Gastroesophageal sphincter (tissue), 4 donors: ENCODE measurements at regions not wholly inside any gene's neighbourhood (a gene's known extent, or its start where the extent isn't known, plus 50 kb on each side); places are given as distances from the start of the nearest gene placed in this dataset.

ENCODE experiments used
- ATAC-seq: fragments of 150-250 bp; one replicate; pipeline ENCODE4 v1.9.1; 2016; ENCODE audit warnings: mild to moderate bottlenecking, moderate library complexity
- H3K27ac ChIP-seq, 4 donors: fragments of 200-600 bp; sonication (generic) in 3 of 4; 1 replicate in 3 of 4; 2 replicates in 1 of 4; pipeline ENCODE4 v1.5.1; 2016 to 2019
- H3K27me3 ChIP-seq: fragments of 200-600 bp; sonication (generic); one replicate; pipeline ENCODE4 v1.5.1; 2019
- H3K36me3 ChIP-seq, 2 donors: fragments of 200-600 bp; sonication (generic); one replicate each; pipeline ENCODE4 v1.5.1; 2019; ENCODE audit warnings: control low read depth in 1 of 2
- H3K4me1 ChIP-seq, 3 donors: fragments of 200-600 bp; sonication (generic); 1 replicate in 2 of 3; 2 replicates in 1 of 3; pipeline ENCODE4 v1.5.1; 2016 to 2019; ENCODE audit warnings: control low read depth in 2 of 3
- H3K4me3 ChIP-seq, 2 donors: fragments of 200-600 bp; sonication (generic); one replicate each; pipeline ENCODE4 v1.5.1; 2019; ENCODE audit warnings: mild to moderate bottlenecking in 1 of 2, moderate library complexity in 1 of 2
- H3K9me3 ChIP-seq, 3 donors: fragments of 200-600 bp; sonication (generic); one replicate each; pipeline ENCODE4 v1.5.1; 2017 to 2019; ENCODE audit warnings: control low read depth in 2 of 3
- CTCF ChIP-seq, 4 experiments: fragments of 200-600 bp in 2 of 4; fragments of 450-650 bp in 2 of 4; sonication (generic) in 1 of 4; IDR thresholded peaks; one replicate each; pipeline ENCODE4 v1.5.1; 2017 to 2019; ENCODE audit warnings: antibody characterized with exemption in 4 of 4, mild to moderate bottlenecking in 2 of 4, moderate library complexity in 2 of 4
- EP300 ChIP-seq: sonication (generic); formaldehyde crosslinking; IDR thresholded peaks from one replicate; pipeline ENCODE4 v1.6.1; 2017; ENCODE audit warnings: antibody characterized with exemption, mild to moderate bottlenecking
- POLR2A ChIP-seq, 2 donors: fragments of 450-650 bp; IDR thresholded peaks; one replicate each; pipeline ENCODE4 v1.6.1; 2017; ENCODE audit warnings: antibody characterized with exemption in 2 of 2, mild to moderate bottlenecking in 2 of 2, moderate library complexity in 1 of 2
- POLR2AphosphoS5 ChIP-seq: sonication (generic); formaldehyde crosslinking; IDR thresholded peaks from one replicate; pipeline ENCODE4 v1.6.1; 2017; ENCODE audit warnings: antibody characterized with exemption
- WGBS, 2 donors: methylation state at CpG; one replicate each; pipeline ENCODE4 v1.1.5; 2018; ENCODE audit warnings: low coverage in 1 of 2; 5-methylcytosine and 5-hydroxymethylcytosine counted together

- 50 to 76% methylated on average over 2 to 5 of the region's 7 CpGs for WGBS, 2 donors
- Histone ChIP-seq H3K27me3 (no peaks in the 10 kb centered on the region), H3K9me3 (peaks cover 0 to 11% (median 0%) of the 10 kb centered on the region in 3 donors), H3K4me1 (no peaks in the 10 kb centered on the region), H3K36me3 (no peaks in the 10 kb centered on the region), H3K27ac (no peak overlapping the region), H3K4me3 (no peak overlapping the region)
- TF ChIP-seq CTCF (IDR thresholded peaks at IDR 0.05): no peak
- no peak for TF ChIP-seq POLR2AphosphoS5
- TF ChIP-seq EP300: no peak
- TF ChIP-seq POLR2A (IDR thresholded peaks at IDR 0.05): no peak
- ATAC-seq: no peak
Observed at GRCh38 chr2:2808551-2809058, 477.5 kb upstream of the MYT1L start.

- Histone ChIP-seq H3K27ac (no peak overlapping the region), H3K9me3 (peaks cover 0 to 16% (median 0%) of the 10 kb centered on the region in 3 donors), H3K36me3 (no peaks in the 10 kb centered on the region), H3K27me3 (no peaks in the 10 kb centered on the region), H3K4me3 (no peak overlapping the region), H3K4me1 (no peaks in the 10 kb centered on the region)
- no peak for TF ChIP-seq CTCF (IDR thresholded peaks at IDR 0.05)
- no peak for TF ChIP-seq POLR2A (IDR thresholded peaks at IDR 0.05)
- no peak for TF ChIP-seq POLR2AphosphoS5
- no peak for TF ChIP-seq EP300
- WGBS, 2 donors: no CpG with 5 or more reads among the region's 7 CpGs
- ATAC-seq: no peak
Observed at GRCh38 chr2:2806711-2807110, 475.6 kb upstream of the MYT1L start.

- no peak for ATAC-seq
- no peaks in the 10 kb centered on the region for H3K36me3 ChIP-seq
Observed at GRCh38 chr2:2805263-2805662, 474.2 kb upstream of the MYT1L start.

GRCh38 chr2:2804528-2804927 is 473.5 kb upstream of the MYT1L start:
- Histone ChIP-seq H3K27ac (no peak overlapping the region), H3K4me3 (no peak overlapping the region), H3K27me3 (no peaks in the 10 kb centered on the region), H3K9me3 (peaks cover 0 to 16% (median 0%) of the 10 kb centered on the region in 3 donors), H3K36me3 (no peaks in the 10 kb centered on the region), H3K4me1 (no peaks in the 10 kb centered on the region)
- TF ChIP-seq POLR2A (IDR thresholded peaks at IDR 0.05): no peak
- no peak for TF ChIP-seq CTCF (IDR thresholded peaks at IDR 0.05)
- no peak for TF ChIP-seq POLR2AphosphoS5
- TF ChIP-seq EP300: no peak
- WGBS, 2 donors: 87 to 97% methylated on average over 9 to 15 of the region's 15 CpGs
- no peak for ATAC-seq

More at GRCh38 chr2:2805263-2805662, 474.2 kb upstream of the MYT1L start:
- Histone ChIP-seq H3K4me3 (no peak overlapping the region), H3K4me1 (no peaks in the 10 kb centered on the region), H3K9me3 (peaks cover 0 to 16% (median 0%) of the 10 kb centered on the region in 3 donors), H3K27ac (no peak overlapping the region), H3K27me3 (no peaks in the 10 kb centered on the region)
- WGBS, 2 donors: 11% methylated on average over 1 of the region's 5 CpGs; no CpG with 5 or more reads in 1 of the 2 donors
- no peak for TF ChIP-seq POLR2AphosphoS5
- TF ChIP-seq EP300: no peak
- no peak for TF ChIP-seq CTCF (IDR thresholded peaks at IDR 0.05)
- no peak for TF ChIP-seq POLR2A (IDR thresholded peaks at IDR 0.05)

- ATAC-seq: no peak
- TF ChIP-seq EP300 (no peak), POLR2A (IDR thresholded peaks at IDR 0.05) (no peak), POLR2AphosphoS5 (no peak), CTCF (IDR thresholded peaks at IDR 0.05) (no peak)
- 84 to 88% methylated on average over 3 of the region's 3 CpGs for WGBS, 2 donors
Observed at GRCh38 chr2:2801458-2801857, 470.4 kb upstream of the MYT1L start.

More at GRCh38 chr2:2801458-2801857, 470.4 kb upstream of the MYT1L start:
- H3K4me1 ChIP-seq: no peaks in the 10 kb centered on the region
- H3K27ac ChIP-seq: no peak overlapping the region
- no peak overlapping the region for H3K4me3 ChIP-seq
- H3K27me3 ChIP-seq: no peaks in the 10 kb centered on the region
- H3K36me3 ChIP-seq: no peaks in the 10 kb centered on the region
- peaks cover 0 to 16% (median 0%) of the 10 kb centered on the region in 3 donors for H3K9me3 ChIP-seq
